Stomach (tissue), 4 donors: ENCODE measurements at regions not wholly inside any gene's neighbourhood (a gene's known extent, or its start where the extent isn't known, plus 50 kb on each side); places are given as distances from the start of the nearest gene placed in this dataset.
"Not testable (repeated sequence)": the region's sequence is repeated elsewhere in the genome, so short reads cannot be mapped to it uniquely, and the experiment has no call there.

Source experiments
- EP300 ChIP-seq: sonication (generic); formaldehyde crosslinking; IDR thresholded peaks from one replicate; pipeline ENCODE4 v1.6.1; 2017; ENCODE audit warnings: antibody characterized with exemption
- POLR2A ChIP-seq, 4 donors: fragments of 450-650 bp; IDR thresholded peaks; one replicate each; pipeline ENCODE4 v1.6.1; 2016; ENCODE audit warnings: antibody characterized with exemption in 4 of 4, control low read depth in 2 of 4, mild to moderate bottlenecking in 1 of 4, moderate library complexity in 1 of 4
- TF ChIP-seq, protein P1 (sequence below), 7 experiments: fragments of 450-650 bp in 4 of 7; fragments of 200-600 bp in 3 of 7; sonication (generic) in 3 of 7; IDR thresholded peaks; one replicate each; pipeline ENCODE4 v1.5.1; 2016 to 2019; ENCODE audit warnings: antibody characterized with exemption in 7 of 7, control low read depth in 2 of 7, mild to moderate bottlenecking in 1 of 7

DNA sequence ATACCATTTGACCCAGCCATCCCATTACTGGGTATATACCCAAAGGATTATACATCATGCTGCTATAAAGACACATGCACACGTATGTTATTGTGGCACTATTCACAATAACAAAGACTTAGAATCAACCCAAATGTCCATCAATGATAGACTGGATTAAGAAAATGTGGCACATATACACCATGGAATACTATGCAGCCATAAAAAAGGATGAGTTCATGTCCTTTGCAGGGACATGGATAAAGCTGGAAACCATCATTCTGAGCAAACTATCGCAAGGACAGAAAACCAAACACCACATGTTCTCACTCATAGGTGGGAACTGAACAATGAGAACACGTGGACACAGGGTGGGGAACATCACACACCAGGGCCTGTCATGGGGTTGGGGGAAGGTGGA, 237.6 kb upstream of the KRR1 start:
- TF ChIP-seq, protein P1, sequence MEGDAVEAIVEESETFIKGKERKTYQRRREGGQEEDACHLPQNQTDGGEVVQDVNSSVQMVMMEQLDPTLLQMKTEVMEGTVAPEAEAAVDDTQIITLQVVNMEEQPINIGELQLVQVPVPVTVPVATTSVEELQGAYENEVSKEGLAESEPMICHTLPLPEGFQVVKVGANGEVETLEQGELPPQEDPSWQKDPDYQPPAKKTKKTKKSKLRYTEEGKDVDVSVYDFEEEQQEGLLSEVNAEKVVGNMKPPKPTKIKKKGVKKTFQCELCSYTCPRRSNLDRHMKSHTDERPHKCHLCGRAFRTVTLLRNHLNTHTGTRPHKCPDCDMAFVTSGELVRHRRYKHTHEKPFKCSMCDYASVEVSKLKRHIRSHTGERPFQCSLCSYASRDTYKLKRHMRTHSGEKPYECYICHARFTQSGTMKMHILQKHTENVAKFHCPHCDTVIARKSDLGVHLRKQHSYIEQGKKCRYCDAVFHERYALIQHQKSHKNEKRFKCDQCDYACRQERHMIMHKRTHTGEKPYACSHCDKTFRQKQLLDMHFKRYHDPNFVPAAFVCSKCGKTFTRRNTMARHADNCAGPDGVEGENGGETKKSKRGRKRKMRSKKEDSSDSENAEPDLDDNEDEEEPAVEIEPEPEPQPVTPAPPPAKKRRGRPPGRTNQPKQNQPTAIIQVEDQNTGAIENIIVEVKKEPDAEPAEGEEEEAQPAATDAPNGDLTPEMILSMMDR (IDR thresholded peaks at IDR 0.05) = not testable (repeated sequence)
- not testable (repeated sequence) for TF ChIP-seq POLR2A (IDR thresholded peaks at IDR 0.05); EP300
